Neural progenitor cell (in vitro differentiated cells): ENCODE measurements at regions not wholly inside any gene's neighbourhood (a gene's known extent, or its start where the extent isn't known, plus 50 kb on each side); places are given as distances from the start of the nearest gene placed in this dataset.

Source experiments
- DNase-seq: peaks from one replicate; pipeline ENCODE4 v3.0.0-alpha.2; 2016; ENCODE audit warnings: low spot score
- H2AFZ ChIP-seq: fragments of 200-600 bp; sonication (generic); replicated peaks from 2 replicates; pipeline ENCODE4 v1.6.1; 2016; ENCODE audit warnings: antibody characterized with exemption
- H3F3A ChIP-seq: fragments of 200-600 bp; sonication (generic); 2 replicates; pipeline ENCODE4 v1.6.1; 2016; ENCODE audit warnings: antibody characterized with exemption, low read depth
- H3K27ac ChIP-seq: fragments of 200-600 bp; sonication (generic); 2 replicates; pipeline ENCODE4 v1.5.1; 2016; ENCODE audit warnings: mild to moderate bottlenecking
- H3K27me3 ChIP-seq: fragments of 200-600 bp; sonication (generic); 2 replicates; pipeline ENCODE4 v1.6.1; 2016; ENCODE audit warnings: mild to moderate bottlenecking, moderate library complexity
- H3K36me3 ChIP-seq: fragments of 200-600 bp; sonication (generic); 2 replicates; pipeline ENCODE4 v1.5.1; 2016
- H3K4me1 ChIP-seq: fragments of 200-600 bp; sonication (generic); 2 replicates; pipeline ENCODE4 v1.6.1; 2016; ENCODE audit warnings: mixed run types
- H3K4me2 ChIP-seq: fragments of 200-600 bp; sonication (generic); 2 replicates; pipeline ENCODE4 v1.6.1; 2016
- H3K4me3 ChIP-seq: fragments of 200-600 bp; sonication (generic); 2 replicates; pipeline ENCODE4 v1.5.1; 2016
- H3K79me2 ChIP-seq: fragments of 200-600 bp; sonication (generic); 2 replicates; pipeline ENCODE4 v1.6.1; 2016; ENCODE audit warnings: low read depth
- H3K9ac ChIP-seq: fragments of 200-600 bp; sonication (generic); 2 replicates; pipeline ENCODE4 v1.6.1; 2016
- H3K9me3 ChIP-seq: fragments of 200-600 bp; sonication (generic); 2 replicates; pipeline ENCODE4 v1.5.1; 2016; ENCODE audit warnings: low read depth
- H4K20me1 ChIP-seq: fragments of 200-600 bp; sonication (generic); 2 replicates; pipeline ENCODE4 v1.6.1; 2016; ENCODE audit warnings: low read depth
- H3K27ac Mint-ChIP-seq: 3 replicates; pipeline ENCODE4 v1.8.0; 2021; ENCODE audit warnings: mixed read lengths
- H3K27me3 Mint-ChIP-seq: 2 replicates; pipeline ENCODE4 v1.8.0; 2022; ENCODE audit warnings: low read depth, mild to moderate bottlenecking, inconsistent platforms, moderate library complexity, mixed read lengths; ENCODE audit not compliant: insufficient read depth
- H3K36me3 Mint-ChIP-seq: 3 replicates; pipeline ENCODE4 v1.8.0; 2021; ENCODE audit warnings: mixed read lengths
- H3K4me1 Mint-ChIP-seq: 3 replicates; pipeline ENCODE4 v1.8.0; 2021; ENCODE audit warnings: mixed read lengths
- H3K4me3 Mint-ChIP-seq: 3 replicates; pipeline ENCODE4 v1.8.0; 2021; ENCODE audit warnings: mild to moderate bottlenecking, moderate library complexity, mixed read lengths
- H3K9me3 Mint-ChIP-seq: 3 replicates; pipeline ENCODE4 v1.8.0; 2020; ENCODE audit warnings: mixed read lengths
- CTCF ChIP-seq: fragments of 200-600 bp; sonication (generic); IDR thresholded peaks from 2 replicates; pipeline ENCODE4 v1.5.1; 2017; ENCODE audit warnings: antibody characterized with exemption, mild to moderate bottlenecking
- EZH2 ChIP-seq: fragments of 200-600 bp; sonication (generic); IDR thresholded peaks from 2 replicates; pipeline ENCODE4 v1.6.1; 2017; ENCODE audit warnings: antibody characterized with exemption, mild to moderate bottlenecking, moderate library complexity
- EZH2phosphoT487 ChIP-seq: fragments of 200-600 bp; sonication (generic); IDR thresholded peaks from 2 replicates; pipeline ENCODE4 v1.6.1; 2017; ENCODE audit warnings: antibody characterized with exemption

DNA sequence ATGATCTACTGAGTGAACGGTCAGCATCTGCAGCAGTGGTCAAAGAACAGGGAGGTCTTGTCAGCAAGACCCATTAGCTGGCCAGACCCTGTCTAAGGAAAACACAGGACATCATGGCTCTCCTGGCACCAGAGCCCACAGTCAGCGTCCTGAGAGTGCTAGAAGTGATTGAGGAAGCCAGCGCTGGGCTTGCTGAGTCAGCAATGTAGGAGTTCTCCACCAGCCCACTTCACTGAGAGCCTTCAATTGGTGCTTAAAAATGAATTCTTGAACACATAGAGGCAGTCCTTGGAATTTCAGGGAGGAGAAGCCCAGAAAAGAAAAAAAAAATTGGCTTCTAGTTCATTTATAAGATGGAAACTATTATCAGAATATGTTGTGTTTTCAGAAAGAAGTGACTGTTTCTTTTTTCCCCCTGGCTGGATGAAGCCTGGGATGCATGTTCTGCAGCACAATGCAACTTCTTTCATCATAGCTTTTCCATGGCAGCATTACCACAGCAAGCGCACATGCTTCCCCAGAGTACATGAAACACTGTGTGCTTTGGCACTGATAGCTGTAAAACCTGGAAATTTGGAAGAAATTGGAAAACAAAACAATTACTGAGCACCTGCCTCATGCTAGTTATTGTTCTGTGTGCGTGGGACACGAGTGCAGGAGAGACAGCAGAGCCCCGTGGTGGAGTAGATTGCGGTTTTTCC is 899.9 kb downstream of the C6orf118 start:
- Histone ChIP-seq H3K9ac (no peak overlapping the region), H3K27me3 (no peaks in the 10 kb centered on the region), H3K79me2 (no peaks in the 10 kb centered on the region), H3K36me3 (no peaks in the 10 kb centered on the region), H3K4me3 (no peak overlapping the region), H3K4me2 (no peak overlapping the region), H3K9me3 (no peaks in the 10 kb centered on the region), H2AFZ (peak overlapping the region; percentile 35), H3K27ac (no peak overlapping the region), H4K20me1 (no peaks in the 10 kb centered on the region), H3K4me1 (peaks cover 3% of the 10 kb centered on the region), H3F3A (no peaks in the 10 kb centered on the region)
- Mint-ChIP-seq H3K4me3 (no peak overlapping the region), H3K9me3 (peaks cover 6% of the 10 kb centered on the region), H3K4me1 (peaks cover 5% of the 10 kb centered on the region), H3K27me3 (peaks cover 3% of the 10 kb centered on the region), H3K27ac (no peak overlapping the region), H3K36me3 (no peaks in the 10 kb centered on the region)
- no peak for TF ChIP-seq CTCF
- no peak for TF ChIP-seq EZH2
- no peak for TF ChIP-seq EZH2phosphoT487
- no peak for DNase-seq

- Histone ChIP-seq H2AFZ (no peak overlapping the region), H3K4me3 (no peak overlapping the region), H3K9ac (no peak overlapping the region), H3K9me3 (no peaks in the 10 kb centered on the region), H4K20me1 (no peaks in the 10 kb centered on the region), H3K4me1 (peaks cover 3% of the 10 kb centered on the region), H3K79me2 (no peaks in the 10 kb centered on the region), H3K4me2 (no peak overlapping the region), H3K27ac (no peak overlapping the region), H3K36me3 (no peaks in the 10 kb centered on the region), H3K27me3 (no peaks in the 10 kb centered on the region), H3F3A (no peaks in the 10 kb centered on the region)
- DNase-seq: no peak
- no peak for TF ChIP-seq CTCF
- TF ChIP-seq EZH2: no peak
- TF ChIP-seq EZH2phosphoT487: no peak
- H3K27ac Mint-ChIP-seq: no peak overlapping the region
- no peak overlapping the region for H3K4me3 Mint-ChIP-seq
- H3K27me3 Mint-ChIP-seq: peaks cover 6% of the 10 kb centered on the region
- H3K36me3 Mint-ChIP-seq: no peaks in the 10 kb centered on the region
- H3K9me3 Mint-ChIP-seq: peaks cover 1% of the 10 kb centered on the region
- H3K4me1 Mint-ChIP-seq: peaks cover under 1% of the 10 kb centered on the region
Observed at GRCh38 chr6:164408868-164409267, 900.5 kb downstream of the C6orf118 start.

- no peak for DNase-seq
- Histone ChIP-seq H3K4me2 (no peak overlapping the region), H3K27me3 (no peaks in the 10 kb centered on the region), H3K9me3 (no peaks in the 10 kb centered on the region), H3K79me2 (no peaks in the 10 kb centered on the region), H3K4me1 (peaks cover 3% of the 10 kb centered on the region), H3K4me3 (no peak overlapping the region), H3K9ac (no peak overlapping the region), H4K20me1 (no peaks in the 10 kb centered on the region), H3K36me3 (no peaks in the 10 kb centered on the region), H3K27ac (no peak overlapping the region), H2AFZ (no peak overlapping the region), H3F3A (no peaks in the 10 kb centered on the region)
- H3K27me3 Mint-ChIP-seq: peaks cover 3% of the 10 kb centered on the region
- H3K4me3 Mint-ChIP-seq: no peak overlapping the region
- H3K27ac Mint-ChIP-seq: no peak overlapping the region
- H3K36me3 Mint-ChIP-seq: no peaks in the 10 kb centered on the region
- H3K4me1 Mint-ChIP-seq: no peaks in the 10 kb centered on the region
- H3K9me3 Mint-ChIP-seq: no peaks in the 10 kb centered on the region
- TF ChIP-seq CTCF: no peak
- no peak for TF ChIP-seq EZH2phosphoT487
- no peak for TF ChIP-seq EZH2
Observed at GRCh38 chr6:164404812-164405488, 904.5 kb downstream of the C6orf118 start.
